A673 (cell line): ENCODE measurements at regions not wholly inside any gene's neighbourhood (a gene's known extent, or its start where the extent isn't known, plus 50 kb on each side); places are given as distances from the start of the nearest gene placed in this dataset.

Experiments used
- EZH2 ChIP-seq: fragments of 200-600 bp; sonication (generic); IDR thresholded peaks from 2 replicates; pipeline ENCODE4 v1.6.1; 2017; ENCODE audit warnings: borderline replicate concordance, low read depth, mild to moderate bottlenecking, mixed read lengths, antibody characterized with exemption, low read length; ENCODE audit not compliant: poor library complexity, severe bottlenecking
- TF ChIP-seq, protein P1 (sequence below): fragments of 300-800, 200-600 bp; sonication (generic); conservative IDR thresholded peaks from 2 replicates; pipeline ENCODE4 v1.5.1; 2017; ENCODE audit warnings: low read depth, mild to moderate bottlenecking, antibody characterized with exemption, low read length, moderate library complexity, mixed read lengths

DNA sequence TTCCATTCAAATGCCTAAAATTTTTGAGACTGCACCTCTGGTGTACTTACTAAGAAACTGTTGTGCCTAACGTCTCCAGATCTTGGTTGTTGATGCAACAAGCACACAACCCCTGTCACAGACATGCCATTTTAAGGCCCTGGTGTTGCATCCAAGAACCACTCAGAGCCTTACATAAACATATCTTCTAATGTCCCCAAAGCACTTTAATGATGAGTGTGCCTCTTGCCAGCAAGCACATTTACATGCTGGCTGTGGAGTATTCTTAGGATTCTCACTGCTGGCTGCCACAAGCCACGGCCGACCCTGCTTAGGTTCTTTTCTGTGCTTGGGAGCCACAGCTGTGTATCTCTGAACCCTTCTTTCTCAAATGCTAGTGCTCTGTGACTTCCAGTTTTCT lies 201.4 kb downstream of the ADAMTS15 start:
- no peak for TF ChIP-seq EZH2
- TF ChIP-seq, protein P1, sequence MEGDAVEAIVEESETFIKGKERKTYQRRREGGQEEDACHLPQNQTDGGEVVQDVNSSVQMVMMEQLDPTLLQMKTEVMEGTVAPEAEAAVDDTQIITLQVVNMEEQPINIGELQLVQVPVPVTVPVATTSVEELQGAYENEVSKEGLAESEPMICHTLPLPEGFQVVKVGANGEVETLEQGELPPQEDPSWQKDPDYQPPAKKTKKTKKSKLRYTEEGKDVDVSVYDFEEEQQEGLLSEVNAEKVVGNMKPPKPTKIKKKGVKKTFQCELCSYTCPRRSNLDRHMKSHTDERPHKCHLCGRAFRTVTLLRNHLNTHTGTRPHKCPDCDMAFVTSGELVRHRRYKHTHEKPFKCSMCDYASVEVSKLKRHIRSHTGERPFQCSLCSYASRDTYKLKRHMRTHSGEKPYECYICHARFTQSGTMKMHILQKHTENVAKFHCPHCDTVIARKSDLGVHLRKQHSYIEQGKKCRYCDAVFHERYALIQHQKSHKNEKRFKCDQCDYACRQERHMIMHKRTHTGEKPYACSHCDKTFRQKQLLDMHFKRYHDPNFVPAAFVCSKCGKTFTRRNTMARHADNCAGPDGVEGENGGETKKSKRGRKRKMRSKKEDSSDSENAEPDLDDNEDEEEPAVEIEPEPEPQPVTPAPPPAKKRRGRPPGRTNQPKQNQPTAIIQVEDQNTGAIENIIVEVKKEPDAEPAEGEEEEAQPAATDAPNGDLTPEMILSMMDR, result no peak
